Left lung (tissue), 4 donors: ENCODE measurements at regions not wholly inside any gene's neighbourhood (a gene's known extent, or its start where the extent isn't known, plus 50 kb on each side); places are given as distances from the start of the nearest gene placed in this dataset.
A peak's percentile ranks its signal among the peaks of the same experiment; 100 is the strongest.

Experiments used
- ATAC-seq: fragments of 200-7000 bp; cut with Tn5 transposase; one replicate; pipeline ENCODE4 v1.9.1; 2020; ENCODE audit warnings: moderate library complexity
- DNase-seq, 4 donors: peaks; one replicate each; pipeline ENCODE4 v3.0.0-alpha.2; 2013 to 2020
- H3K27ac ChIP-seq, 2 donors: fragments of 200-600 bp; sonication (generic) in 1 of 2; one replicate each; pipeline versions ENCODE4 v1.5.0 to v1.8.0; 2020 to 2021
- H3K27me3 ChIP-seq, 2 donors: fragments of 200-600 bp; sonication (generic) in 1 of 2; one replicate each; pipeline versions ENCODE4 v1.5.0 to v1.8.0; 2020 to 2021
- H3K36me3 ChIP-seq, 2 donors: fragments of 200-600 bp; sonication (generic) in 1 of 2; one replicate each; pipeline versions ENCODE4 v1.5.0 to v1.8.0; 2020 to 2021
- H3K4me1 ChIP-seq, 2 donors: fragments of 200-600 bp; one replicate each; pipeline ENCODE4 v1.8.0; 2021
- H3K4me3 ChIP-seq, 2 donors: fragments of 200-600 bp; sonication (generic) in 1 of 2; one replicate each; pipeline versions ENCODE4 v1.5.0 to v1.8.0; 2020 to 2021; ENCODE audit warnings: mild to moderate bottlenecking in 1 of 2
- H3K9me3 ChIP-seq, 2 donors: fragments of 200-600 bp; sonication (generic) in 1 of 2; one replicate each; pipeline versions ENCODE4 v1.5.0 to v1.8.0; 2020 to 2021
- CTCF ChIP-seq, 2 donors: fragments of 200-600 bp; sonication (generic) in 1 of 2; IDR thresholded peaks; one replicate each; pipeline versions ENCODE4 v1.5.0 to v1.8.0; 2021; ENCODE audit warnings: antibody characterized with exemption in 2 of 2
- intact Hi-C, 2 donors: fragments of 100-400 bp; cut with DNase I; formaldehyde crosslinking; loops; one replicate each; pipeline versions ENCODE4 v1.11.2 to v1.14.2; 2022
- donor health status: DM: no; HTN: yes; CAD: no.
- donor health status: DM: no; HTN: no; CAD: no.

GRCh38 chr2:20933714-20934113, 110.2 kb downstream of the APOB start:
- no peak for TF ChIP-seq CTCF (IDR thresholded peaks at IDR 0.05)
- peaks cover 0 to 2% of the 10 kb centered on the region in 2 donors for H3K9me3 ChIP-seq
- H3K4me3 ChIP-seq: no peak overlapping the region
- intact Hi-C loops: no loop called here
- no peaks in the 10 kb centered on the region for H3K4me1 ChIP-seq
- H3K27ac ChIP-seq: no peak overlapping the region
- no peaks in the 10 kb centered on the region for H3K27me3 ChIP-seq
- DNase-seq (no peak), ATAC-seq (no peak)
- H3K36me3 ChIP-seq: no peaks in the 10 kb centered on the region

GRCh38 chr2:20931346-20931745, 108.4 kb upstream of the LDAH start:
- no peak for ATAC-seq
- H3K36me3 ChIP-seq: no peaks in the 10 kb centered on the region
- H3K27ac ChIP-seq: no peak overlapping the region
- H3K4me3 ChIP-seq: no peak overlapping the region
- intact Hi-C loops: no loop called here
- TF ChIP-seq CTCF (IDR thresholded peaks at IDR 0.05): no peak
- H3K9me3 ChIP-seq: peaks cover 0 to 10% of the 10 kb centered on the region in 2 donors
- H3K27me3 ChIP-seq: no peaks in the 10 kb centered on the region
- no peak for DNase-seq
- H3K4me1 ChIP-seq: no peaks in the 10 kb centered on the region

- Histone ChIP-seq H3K4me1 (no peaks in the 10 kb centered on the region), H3K36me3 (no peaks in the 10 kb centered on the region), H3K4me3 (no peak overlapping the region), H3K27me3 (no peaks in the 10 kb centered on the region), H3K27ac (no peak overlapping the region), H3K9me3 (peaks cover 0 to 10% of the 10 kb centered on the region in 2 donors)
- DNase-seq (no peak), ATAC-seq (peak; percentile 37)
- intact Hi-C loops: no loop called here
- TF ChIP-seq CTCF (IDR thresholded peaks at IDR 0.05): no peak
Observed at GRCh38 chr2:20930928-20931327, 108.0 kb upstream of the LDAH start.

- intact Hi-C loops: no loop called here
- ATAC-seq: no peak
- Histone ChIP-seq H3K27me3 (peaks cover 0 to 4% of the 10 kb centered on the region in 2 donors), H3K4me1 (no peaks in the 10 kb centered on the region), H3K9me3 (peaks cover 0 to 10% of the 10 kb centered on the region in 2 donors), H3K4me3 (no peak overlapping the region), H3K27ac (no peak overlapping the region), H3K36me3 (no peaks in the 10 kb centered on the region)
- no peak for DNase-seq
- TF ChIP-seq CTCF (IDR thresholded peaks at IDR 0.05): no peak
Observed at GRCh38 chr2:20929721-20930120, 106.8 kb upstream of the LDAH start.

- intact Hi-C loops: no loop called here
- Histone ChIP-seq H3K4me1 (no peaks in the 10 kb centered on the region), H3K27me3 (peaks cover 0 to 8% of the 10 kb centered on the region in 2 donors), H3K9me3 (peaks cover 0 to 10% of the 10 kb centered on the region in 2 donors), H3K36me3 (no peaks in the 10 kb centered on the region), H3K27ac (no peak overlapping the region), H3K4me3 (no peak overlapping the region)
- no peak for DNase-seq
- ATAC-seq: no peak
- no peak for TF ChIP-seq CTCF (IDR thresholded peaks at IDR 0.05)
Observed at GRCh38 chr2:20928617-20929016, 105.7 kb upstream of the LDAH start.
